ENCODE measurements at regions not wholly inside any gene's neighbourhood (a gene's known extent, or its start where the extent isn't known, plus 50 kb on each side); places are given as distances from the start of the nearest gene placed in this dataset.

GRCh38 chr9:22898591-22898990, 452.0 kb downstream of the DMRTA1 start:
- H3K79me2 ChIP-seq (ENCODE audit: insufficient read depth): no peaks in the 10 kb centered on the region
- no peak overlapping the region for H3K27ac ChIP-seq
- TF ChIP-seq EZH2 (IDR thresholded peaks at IDR 0.05; ENCODE audit: insufficient read depth, poor library complexity, severe bottlenecking) (no peak), EZH2phosphoT487 (IDR thresholded peaks at IDR 0.05; ENCODE audit: insufficient read depth, low read depth) (no peak)

GRCh38 chr9:22911632-22912031, 465.0 kb downstream of the DMRTA1 start:
- H3K9me3 ChIP-seq (ENCODE audit: low read depth): no peaks in the 10 kb centered on the region
- H4K20me1 ChIP-seq (ENCODE audit: insufficient read depth): no peaks in the 10 kb centered on the region
- no peak overlapping the region for H3K4me2 ChIP-seq (ENCODE audit: unreplicated experiment)
- H3K27me3 ChIP-seq (replicated peaks; ENCODE audit: insufficient read depth): no peaks in the 10 kb centered on the region; the same call in 1 of the 2 replicates
- H3F3A ChIP-seq (ENCODE audit: insufficient read depth): no peaks in the 10 kb centered on the region
- H3K27ac ChIP-seq: no peak overlapping the region
- H3K4me3 ChIP-seq: no peak overlapping the region
- TF ChIP-seq EZH2phosphoT487 (IDR thresholded peaks at IDR 0.05; ENCODE audit: insufficient read depth, low read depth): no peak
- no peak for TF ChIP-seq EZH2 (IDR thresholded peaks at IDR 0.05; ENCODE audit: insufficient read depth, poor library complexity, severe bottlenecking)
- no peaks in the 10 kb centered on the region for H3K79me2 ChIP-seq (ENCODE audit: insufficient read depth)
- no peaks in the 10 kb centered on the region for H3K4me1 ChIP-seq (ENCODE audit: insufficient read depth)
- H3K36me3 ChIP-seq (ENCODE audit: low read depth): no peaks in the 10 kb centered on the region
- in situ Hi-C loops (cut with MboI): no loop called here
- H3K9ac ChIP-seq: no peak overlapping the region
- no peak overlapping the region for H2AFZ ChIP-seq
- DNase-seq: no peak
- 0 out of 2 replicates have a peak, but pooled peaks cover 3% of the 10 kb centered on the region for H3K9me2 ChIP-seq (ENCODE audit: insufficient read depth)
- 11 to 16% methylated on average over 1 of the region's 1 CpG for WGBS, 2 experiments (ENCODE audit: low coverage in 1 of 2, low lambda C conversion rate in 2 of 2, missing lambda C conversion rate in 2 of 2)

More at GRCh38 chr9:22898591-22898990, 452.0 kb downstream of the DMRTA1 start:
- Histone ChIP-seq H3K27me3 (replicated peaks; ENCODE audit: insufficient read depth) (no peaks in the 10 kb centered on the region), H3K9ac (no peak overlapping the region), H3K36me3 (ENCODE audit: low read depth) (no peaks in the 10 kb centered on the region), H4K20me1 (ENCODE audit: insufficient read depth) (no peaks in the 10 kb centered on the region), H3K9me2 (ENCODE audit: insufficient read depth) (no peaks in the 10 kb centered on the region), H3K4me3 (no peak overlapping the region), H3K4me2 (ENCODE audit: unreplicated experiment) (no peak overlapping the region), H3K4me1 (ENCODE audit: insufficient read depth) (no peaks in the 10 kb centered on the region), H3F3A (ENCODE audit: insufficient read depth) (no peaks in the 10 kb centered on the region), H3K9me3 (ENCODE audit: low read depth) (no peaks in the 10 kb centered on the region), H2AFZ (no peak overlapping the region)
- 17% methylated on average over 4 of the region's 4 CpGs for WGBS, 2 experiments (ENCODE audit: low coverage in 1 of 2, low lambda C conversion rate in 2 of 2, missing lambda C conversion rate in 2 of 2)
- no peak for DNase-seq
- in situ Hi-C loops (cut with MboI): no loop called here

GRCh38 chr9:22913026-22913425, 466.4 kb downstream of the DMRTA1 start:
- no peaks in the 10 kb centered on the region for H4K20me1 ChIP-seq (ENCODE audit: insufficient read depth)
- H3K4me1 ChIP-seq (ENCODE audit: insufficient read depth): no peaks in the 10 kb centered on the region
- DNase-seq: no peak
- H2AFZ ChIP-seq: no peak overlapping the region
- H3K9me3 ChIP-seq (ENCODE audit: low read depth): no peaks in the 10 kb centered on the region
- H3K4me3 ChIP-seq: no peak overlapping the region
- in situ Hi-C loops (cut with MboI): no loop called here
- H3K4me2 ChIP-seq (ENCODE audit: unreplicated experiment): no peak overlapping the region
- WGBS, 2 experiments (ENCODE audit: low coverage in 1 of 2, low lambda C conversion rate in 2 of 2, missing lambda C conversion rate in 2 of 2): 57 to 76% methylated on average over 4 of the region's 4 CpGs
- H3K79me2 ChIP-seq (ENCODE audit: insufficient read depth): no peaks in the 10 kb centered on the region
- no peak for TF ChIP-seq EZH2phosphoT487 (IDR thresholded peaks at IDR 0.05; ENCODE audit: insufficient read depth, low read depth)
- no peak for TF ChIP-seq EZH2 (IDR thresholded peaks at IDR 0.05; ENCODE audit: insufficient read depth, poor library complexity, severe bottlenecking)
- no peaks in the 10 kb centered on the region for H3K36me3 ChIP-seq (ENCODE audit: low read depth)
- H3F3A ChIP-seq (ENCODE audit: insufficient read depth): no peaks in the 10 kb centered on the region
- H3K27ac ChIP-seq: no peak overlapping the region
- H3K27me3 ChIP-seq (replicated peaks; ENCODE audit: insufficient read depth): no peaks in the 10 kb centered on the region; the same call in 1 of the 2 replicates
- H3K9ac ChIP-seq: no peak overlapping the region
- H3K9me2 ChIP-seq (ENCODE audit: insufficient read depth): no peaks in the 10 kb centered on the region; the same call in 1 of the 2 replicates

- Histone ChIP-seq H3K4me3 (no peak overlapping the region), H2AFZ (no peak overlapping the region), H3K79me2 (ENCODE audit: insufficient read depth) (no peaks in the 10 kb centered on the region), H4K20me1 (ENCODE audit: insufficient read depth) (no peaks in the 10 kb centered on the region), H3K9me3 (ENCODE audit: low read depth) (no peaks in the 10 kb centered on the region), H3K9me2 (ENCODE audit: insufficient read depth) (no peaks in the 10 kb centered on the region; the same call in 1 of the 2 replicates), H3K4me2 (ENCODE audit: unreplicated experiment) (no peak overlapping the region), H3K36me3 (ENCODE audit: low read depth) (no peaks in the 10 kb centered on the region), H3K27ac (no peak overlapping the region), H3K4me1 (ENCODE audit: insufficient read depth) (no peaks in the 10 kb centered on the region), H3K27me3 (replicated peaks; ENCODE audit: insufficient read depth) (no peaks in the 10 kb centered on the region), H3K9ac (no peak overlapping the region), H3F3A (ENCODE audit: insufficient read depth) (no peaks in the 10 kb centered on the region)
- in situ Hi-C loops (cut with MboI): no loop called here
- no peak for DNase-seq
- 45 to 56% methylated on average over 4 of the region's 4 CpGs for WGBS, 2 experiments (ENCODE audit: low coverage in 1 of 2, low lambda C conversion rate in 2 of 2, missing lambda C conversion rate in 2 of 2)
- no peak for TF ChIP-seq EZH2 (IDR thresholded peaks at IDR 0.05; ENCODE audit: insufficient read depth, poor library complexity, severe bottlenecking)
- no peak for TF ChIP-seq EZH2phosphoT487 (IDR thresholded peaks at IDR 0.05; ENCODE audit: insufficient read depth, low read depth)
Observed at GRCh38 chr9:22913518-22913917, 466.9 kb downstream of the DMRTA1 start.

GRCh38 chr9:22916148-22916547, 469.5 kb downstream of the DMRTA1 start:
- no peaks in the 10 kb centered on the region for H3F3A ChIP-seq (ENCODE audit: insufficient read depth)
- H3K4me3 ChIP-seq: no peak overlapping the region
- H3K9ac ChIP-seq: no peak overlapping the region
- no peak overlapping the region for H2AFZ ChIP-seq
- no peaks in the 10 kb centered on the region for H3K27me3 ChIP-seq (replicated peaks; ENCODE audit: insufficient read depth)
- no peak overlapping the region for H3K4me2 ChIP-seq (ENCODE audit: unreplicated experiment)
- DNase-seq: no peak
- TF ChIP-seq EZH2phosphoT487 (IDR thresholded peaks at IDR 0.05; ENCODE audit: insufficient read depth, low read depth) (no peak), EZH2 (IDR thresholded peaks at IDR 0.05; ENCODE audit: insufficient read depth, poor library complexity, severe bottlenecking) (no peak)
- no peaks in the 10 kb centered on the region for H3K79me2 ChIP-seq (ENCODE audit: insufficient read depth)
- in situ Hi-C loops (cut with MboI): no loop called here
- H3K36me3 ChIP-seq (ENCODE audit: low read depth): no peaks in the 10 kb centered on the region
- H3K9me3 ChIP-seq (ENCODE audit: low read depth): no peaks in the 10 kb centered on the region
- no peak overlapping the region for H3K27ac ChIP-seq
- H4K20me1 ChIP-seq (ENCODE audit: insufficient read depth): no peaks in the 10 kb centered on the region
- no peaks in the 10 kb centered on the region for H3K4me1 ChIP-seq (ENCODE audit: insufficient read depth)
- 31 to 41% methylated on average over 2 of the region's 2 CpGs for WGBS, 2 experiments (ENCODE audit: low coverage in 1 of 2, low lambda C conversion rate in 2 of 2, missing lambda C conversion rate in 2 of 2)
- no peaks in the 10 kb centered on the region; the same call in 1 of the 2 replicates for H3K9me2 ChIP-seq (ENCODE audit: insufficient read depth)
